Mucosa of descending colon (tissue), 3 donors: ENCODE measurements at regions not wholly inside any gene's neighbourhood (a gene's known extent, or its start where the extent isn't known, plus 50 kb on each side); places are given as distances from the start of the nearest gene placed in this dataset.

Experiments
- ATAC-seq: fragments of 200-7000 bp; cut with Tn5 transposase; one replicate; pipeline ENCODE4 v1.9.1; 2020; ENCODE audit warnings: mild to moderate bottlenecking, moderate library complexity
- DNase-seq, 3 donors: peaks; one replicate each; pipeline ENCODE4 v3.0.0-alpha.2; 2020
- H3K36me3 ChIP-seq: fragments of 200-600 bp; one replicate; pipeline ENCODE4 v1.8.0; 2021; ENCODE audit warnings: low read depth, mild to moderate bottlenecking
- H3K4me1 ChIP-seq: fragments of 200-600 bp; one replicate; pipeline ENCODE4 v1.8.0; 2021; ENCODE audit warnings: low read depth, mild to moderate bottlenecking
- H3K4me3 ChIP-seq: fragments of 200-600 bp; one replicate; pipeline ENCODE4 v1.8.0; 2021; ENCODE audit warnings: mild to moderate bottlenecking
- H3K9me3 ChIP-seq: fragments of 200-600 bp; one replicate; pipeline ENCODE4 v1.8.0; 2021; ENCODE audit warnings: mild to moderate bottlenecking
- intact Hi-C, 2 donors: fragments of 100-400 bp; cut with DNase I in 1 of 2; cut with micrococcal nuclease in 1 of 2; formaldehyde crosslinking; loops; one replicate each; pipeline versions ENCODE4 v1.11.0 to v1.11.1; 2022; cut with DNase I, micrococcal nuclease
- TF ChIP-seq, protein P1 (sequence below): fragments of 200-600 bp; IDR thresholded peaks from one replicate; pipeline ENCODE4 v1.8.0; 2022; ENCODE audit warnings: antibody characterized with exemption, mild to moderate bottlenecking
- donor health status: DM: no; HTN: no; CAD: no; lungs with moderate emphysema.
- donor health status: DM: no; HTN: no; CAD: no.
- donor health status: DM: no; HTN: yes; CAD: no.

DNA sequence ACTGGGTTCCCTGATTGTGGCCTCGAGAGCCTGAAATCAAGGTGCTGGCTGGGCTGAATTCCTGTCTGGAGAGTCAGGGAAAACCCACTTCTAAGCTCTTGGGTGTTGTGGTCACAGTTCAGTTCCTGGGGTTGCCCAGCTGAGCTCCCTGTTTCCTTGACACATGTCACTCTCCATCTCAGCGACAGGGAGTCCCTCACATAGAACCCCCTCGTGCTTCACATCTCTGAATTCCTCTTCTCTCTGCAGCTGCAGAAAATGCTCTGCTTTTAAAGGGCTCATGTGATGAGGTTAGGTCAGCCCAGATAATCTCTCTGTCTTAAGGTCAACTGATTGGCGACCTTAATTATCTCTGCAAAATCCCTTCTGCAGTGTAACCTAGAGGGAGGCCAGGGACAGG is 53.5 kb upstream of the NFIL3 start:
- DNase-seq (no peak), ATAC-seq (no peak)
- intact Hi-C loops, result no loop called here
- Histone ChIP-seq H3K4me1 (no peaks in the 10 kb centered on the region), H3K9me3 (no peaks in the 10 kb centered on the region), H3K4me3 (no peak overlapping the region), H3K36me3 (no peaks in the 10 kb centered on the region)
- TF ChIP-seq, protein P1, sequence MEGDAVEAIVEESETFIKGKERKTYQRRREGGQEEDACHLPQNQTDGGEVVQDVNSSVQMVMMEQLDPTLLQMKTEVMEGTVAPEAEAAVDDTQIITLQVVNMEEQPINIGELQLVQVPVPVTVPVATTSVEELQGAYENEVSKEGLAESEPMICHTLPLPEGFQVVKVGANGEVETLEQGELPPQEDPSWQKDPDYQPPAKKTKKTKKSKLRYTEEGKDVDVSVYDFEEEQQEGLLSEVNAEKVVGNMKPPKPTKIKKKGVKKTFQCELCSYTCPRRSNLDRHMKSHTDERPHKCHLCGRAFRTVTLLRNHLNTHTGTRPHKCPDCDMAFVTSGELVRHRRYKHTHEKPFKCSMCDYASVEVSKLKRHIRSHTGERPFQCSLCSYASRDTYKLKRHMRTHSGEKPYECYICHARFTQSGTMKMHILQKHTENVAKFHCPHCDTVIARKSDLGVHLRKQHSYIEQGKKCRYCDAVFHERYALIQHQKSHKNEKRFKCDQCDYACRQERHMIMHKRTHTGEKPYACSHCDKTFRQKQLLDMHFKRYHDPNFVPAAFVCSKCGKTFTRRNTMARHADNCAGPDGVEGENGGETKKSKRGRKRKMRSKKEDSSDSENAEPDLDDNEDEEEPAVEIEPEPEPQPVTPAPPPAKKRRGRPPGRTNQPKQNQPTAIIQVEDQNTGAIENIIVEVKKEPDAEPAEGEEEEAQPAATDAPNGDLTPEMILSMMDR, result no peak

DNA sequence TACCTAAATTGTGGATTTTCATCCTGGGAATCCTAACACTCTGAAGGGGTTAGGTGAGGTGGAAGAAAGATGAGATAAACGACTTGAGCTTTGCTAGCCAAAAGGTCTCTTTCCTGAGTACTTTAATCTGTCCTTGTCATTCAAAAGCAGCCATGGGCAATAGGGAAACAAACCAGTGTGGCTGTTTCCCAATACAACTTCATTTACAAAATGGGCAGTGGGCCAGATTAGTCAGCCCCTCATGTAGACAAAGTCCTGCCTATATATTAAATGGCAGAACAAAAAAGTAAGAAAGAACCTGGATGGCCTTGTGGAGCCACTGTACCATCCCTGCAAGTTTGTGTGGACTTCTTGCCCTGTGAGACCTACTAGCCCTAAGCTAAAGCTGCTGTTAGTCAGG is 51.0 kb upstream of the NFIL3 start:
- no peak overlapping the region for H3K4me3 ChIP-seq
- H3K36me3 ChIP-seq, result no peaks in the 10 kb centered on the region
- intact Hi-C loops, result no loop called here
- no peak for DNase-seq
- ATAC-seq, result no peak
- H3K9me3 ChIP-seq, result no peaks in the 10 kb centered on the region
- TF ChIP-seq, protein P1, result no peak
- no peaks in the 10 kb centered on the region for H3K4me1 ChIP-seq
